Left cardiac atrium (tissue), 4 donors: ENCODE measurements at regions not wholly inside any gene's neighbourhood (a gene's known extent, or its start where the extent isn't known, plus 50 kb on each side); places are given as distances from the start of the nearest gene placed in this dataset.
A peak's percentile ranks its signal among the peaks of the same experiment; 100 is the strongest.
"Not testable (repeated sequence)": the region's sequence is repeated elsewhere in the genome, so short reads cannot be mapped to it uniquely, and the experiment has no call there.

Experiments used
- ATAC-seq, 2 donors: fragments of 200-7000 bp; cut with Tn5 transposase; one replicate each; pipeline ENCODE4 v1.9.1; 2020; ENCODE audit warnings: mild to moderate bottlenecking in 2 of 2, moderate library complexity in 2 of 2
- DNase-seq: peaks from one replicate; pipeline ENCODE4 v3.0.0-alpha.2; 2020
- intact Hi-C, 2 donors: fragments of 100-400 bp; cut with DNase I; formaldehyde crosslinking; loops; one replicate each; pipeline versions ENCODE4 v1.14.1 to v1.15.1; 2022 to 2023
- donor health status: DM: no; HTN: yes; CAD: no.
- donor health status: DM: no; HTN: yes; CAD: no; lungs with severe emphysema.
- donor health status: DM: yes; HTN: yes; CAD: no.
- donor health status: Dilated cardiomyopathy.

- intact Hi-C loops, result no loop called here
- peak; percentile 27 to 80 for ATAC-seq
- peak; percentile 51 for DNase-seq
Observed at GRCh38 chr1:234851450-234852438, 241.8 kb upstream of the IRF2BP2 start.

GRCh38 chr1:234849832-234850231, 239.9 kb upstream of the IRF2BP2 start:
- DNase-seq, result no peak
- intact Hi-C loops, result no loop called here
- no peak for ATAC-seq

GRCh38 chr1:234848972-234849649, 239.1 kb upstream of the IRF2BP2 start:
- intact Hi-C loops, result no loop called here
- DNase-seq (no peak), ATAC-seq (peak; percentile 7 to 10)

- DNase-seq, ATAC-seq, intact Hi-C loops: not testable (repeated sequence)
Observed at GRCh38 chr1:234846813-234847212, 236.8 kb upstream of the IRF2BP2 start.

GRCh38 chr1:234845836-234846235, 235.9 kb upstream of the IRF2BP2 start:
- intact Hi-C loops, result no loop called here
- DNase-seq (no peak), ATAC-seq (no peak)

- ATAC-seq (no peak), DNase-seq (no peak)
- intact Hi-C loops, result no loop called here
Observed at GRCh38 chr1:234845097-234845660, 235.2 kb upstream of the IRF2BP2 start.

GRCh38 chr1:234844479-234845031, 234.6 kb upstream of the IRF2BP2 start:
- intact Hi-C loops, result no loop called here
- peak; percentile 30 to 34 for ATAC-seq
- no peak for DNase-seq

GRCh38 chr1:234843946-234844345, 234.0 kb upstream of the IRF2BP2 start:
- intact Hi-C loops, result no loop called here
- DNase-seq (no peak), ATAC-seq (no peak)

- DNase-seq, result peak; percentile 68
- ATAC-seq, result peak; percentile 72 to 76
- intact Hi-C loops, result no loop called here
Observed at GRCh38 chr1:234842726-234843641, 233.0 kb upstream of the IRF2BP2 start.

- DNase-seq, result peak; percentile 43
- intact Hi-C loops, result no loop called here
- ATAC-seq, result peak; percentile 58 to 60
Observed at GRCh38 chr1:234841710-234842231, 231.8 kb upstream of the IRF2BP2 start.

GRCh38 chr1:234841281-234841680, 231.3 kb upstream of the IRF2BP2 start:
- DNase-seq (no peak), ATAC-seq (no peak)
- intact Hi-C loops, result no loop called here

- ATAC-seq, result peak in 1 of 2 donors; percentile 4
- DNase-seq, result no peak
- intact Hi-C loops, result no loop called here
Observed at GRCh38 chr1:234840843-234841242, 230.9 kb upstream of the IRF2BP2 start.

- DNase-seq, result no peak
- intact Hi-C loops, result no loop called here
- ATAC-seq, result no peak
Observed at GRCh38 chr1:234840253-234840652, 230.3 kb upstream of the IRF2BP2 start.

- intact Hi-C loops, result no loop called here
- DNase-seq (no peak), ATAC-seq (no peak)
Observed at GRCh38 chr1:234839663-234840062, 229.7 kb upstream of the IRF2BP2 start.

GRCh38 chr1:234838820-234839219, 228.8 kb upstream of the IRF2BP2 start:
- intact Hi-C loops, result no loop called here
- ATAC-seq (no peak), DNase-seq (no peak)

- intact Hi-C loops, result no loop called here
- no peak for ATAC-seq
- DNase-seq, result no peak
Observed at GRCh38 chr1:234838182-234838581, 228.2 kb upstream of the IRF2BP2 start.

- ATAC-seq, result no peak
- intact Hi-C loops, result no loop called here
- DNase-seq, result no peak
Observed at GRCh38 chr1:234837713-234838112, 227.7 kb upstream of the IRF2BP2 start.

GRCh38 chr1:234836776-234837357, 226.9 kb upstream of the IRF2BP2 start:
- ATAC-seq (no peak), DNase-seq (no peak)
- intact Hi-C loops, result no loop called here
